ENCODE measurements at regions not wholly inside any gene's neighbourhood (a gene's known extent, or its start where the extent isn't known, plus 50 kb on each side); places are given as distances from the start of the nearest gene placed in this dataset.

DNA sequence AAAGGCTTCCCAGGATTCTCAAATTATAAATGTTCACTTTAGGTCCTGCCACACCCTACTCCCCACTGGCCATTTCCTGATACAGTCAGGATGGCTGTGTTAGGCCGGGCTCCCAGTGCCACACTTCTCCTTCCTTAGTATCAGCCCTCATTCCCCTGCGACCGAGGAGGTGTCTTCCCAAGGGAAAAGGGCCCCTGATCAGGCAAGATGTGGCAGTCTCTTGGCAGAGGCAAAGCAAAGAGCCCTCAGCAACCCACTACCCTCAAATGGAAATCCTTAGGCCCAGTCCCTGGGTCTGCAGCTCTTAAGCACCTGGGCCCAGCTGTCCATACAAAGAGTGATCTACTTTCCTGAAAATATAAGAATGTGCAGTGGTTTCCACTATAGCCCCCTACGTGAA is 96.5 kb upstream of the VASH1 start:
- no peaks in the 10 kb centered on the region for H3K36me3 ChIP-seq (ENCODE audit: control insufficient read depth in 2 of 2, insufficient read depth in 1 of 2, low read length in 2 of 2)
- CTCF ChIA-PET: no interaction called here
- no peak overlapping the region for H3K27ac ChIP-seq (ENCODE audit: extremely low read depth, low read depth, low read length)
- no peaks in the 10 kb centered on the region for H3K9me3 ChIP-seq (ENCODE audit: control insufficient read depth, insufficient read depth, low read depth, low read length)
- H3K4me1 ChIP-seq (ENCODE audit: control insufficient read depth, insufficient read depth, low read length): peaks cover 3% of the 10 kb centered on the region; the same call in 1 of the 2 replicates
- H3K4me3 ChIP-seq (ENCODE audit: low read depth, low read length): no peak overlapping the region
- TF ChIP-seq ZNF571 (tag by site-specific recombination; IDR thresholded peaks at IDR 0.05) (no peak), ZSCAN4 (tag by site-specific recombination; IDR thresholded peaks at IDR 0.05) (no peak), GLI2 (tag by site-specific recombination; IDR thresholded peaks at IDR 0.05; ENCODE audit: borderline replicate concordance, low read depth) (no peak), ZNF362 (tag by site-specific recombination; IDR thresholded peaks at IDR 0.05) (no peak), KLF7 (tag by site-specific recombination; IDR thresholded peaks at IDR 0.05; ENCODE audit: borderline replicate concordance) (no peak), ZNF174 (tag by site-specific recombination; IDR thresholded peaks at IDR 0.05) (no peak), ZNF785 (tag by site-specific recombination; IDR thresholded peaks at IDR 0.05) (no peak), ZNF146 (tag by site-specific recombination; IDR thresholded peaks at IDR 0.05) (no peak), ZNF76 (tag by site-specific recombination; IDR thresholded peaks at IDR 0.05; ENCODE audit: borderline replicate concordance, low read depth) (no peak)
- POLR2A ChIA-PET: interaction anchor here (0.6 kb wide), 2 partner anchors 678 to 1482 kb away, joined by 3 read pairs; no protein-coding TSS in a partner anchor

DNA sequence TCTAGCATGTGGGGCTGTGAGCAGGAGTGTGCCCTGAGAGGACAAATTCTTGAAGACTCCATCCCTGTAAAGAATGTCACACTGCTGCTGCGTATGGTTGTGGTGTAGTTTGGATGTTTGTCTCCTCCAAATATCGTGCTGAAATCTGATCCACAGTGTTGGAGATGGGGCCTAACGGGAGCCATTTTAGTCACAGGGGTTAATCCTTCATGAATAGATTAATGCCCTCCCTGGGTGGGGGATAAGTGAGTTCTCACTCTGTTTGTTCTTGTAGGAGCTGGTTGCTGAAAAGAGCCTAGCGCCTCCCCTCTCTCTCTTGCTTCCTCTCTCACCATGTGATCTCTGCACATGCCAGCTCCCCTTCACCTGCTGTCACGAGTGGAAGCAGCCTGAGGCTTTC is 94.5 kb upstream of the VASH1 start:
- POLR2A ChIA-PET: no interaction called here
- no peaks in the 10 kb centered on the region for H3K36me3 ChIP-seq (ENCODE audit: control insufficient read depth in 2 of 2, insufficient read depth in 1 of 2, low read length in 2 of 2)
- CTCF ChIA-PET: no interaction called here
- no peaks in the 10 kb centered on the region for H3K9me3 ChIP-seq (ENCODE audit: control insufficient read depth, insufficient read depth, low read depth, low read length)
- peaks cover 3% of the 10 kb centered on the region; the same call in 1 of the 2 replicates for H3K4me1 ChIP-seq (ENCODE audit: control insufficient read depth, insufficient read depth, low read length)
- TF ChIP-seq ZNF791 (tag by site-specific recombination; IDR thresholded peaks at IDR 0.05) (no peak), CTCF (tag by site-specific recombination; IDR thresholded peaks at IDR 0.05) (no peak)
- TF ChIP-seq, protein P1, sequence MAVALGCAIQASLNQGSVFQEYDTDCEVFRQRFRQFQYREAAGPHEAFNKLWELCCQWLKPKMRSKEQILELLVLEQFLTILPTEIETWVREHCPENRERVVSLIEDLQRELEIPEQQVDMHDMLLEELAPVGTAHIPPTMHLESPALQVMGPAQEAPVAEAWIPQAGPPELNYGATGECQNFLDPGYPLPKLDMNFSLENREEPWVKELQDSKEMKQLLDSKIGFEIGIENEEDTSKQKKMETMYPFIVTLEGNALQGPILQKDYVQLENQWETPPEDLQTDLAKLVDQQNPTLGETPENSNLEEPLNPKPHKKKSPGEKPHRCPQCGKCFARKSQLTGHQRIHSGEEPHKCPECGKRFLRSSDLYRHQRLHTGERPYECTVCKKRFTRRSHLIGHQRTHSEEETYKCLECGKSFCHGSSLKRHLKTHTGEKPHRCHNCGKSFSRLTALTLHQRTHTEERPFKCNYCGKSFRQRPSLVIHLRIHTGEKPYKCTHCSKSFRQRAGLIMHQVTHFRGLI (tag by site-specific recombination; IDR thresholded peaks at IDR 0.05): no peak
- H3K27ac ChIP-seq (ENCODE audit: extremely low read depth, low read depth, low read length): no peak overlapping the region
- H3K4me3 ChIP-seq (ENCODE audit: low read depth, low read length): no peak overlapping the region

DNA sequence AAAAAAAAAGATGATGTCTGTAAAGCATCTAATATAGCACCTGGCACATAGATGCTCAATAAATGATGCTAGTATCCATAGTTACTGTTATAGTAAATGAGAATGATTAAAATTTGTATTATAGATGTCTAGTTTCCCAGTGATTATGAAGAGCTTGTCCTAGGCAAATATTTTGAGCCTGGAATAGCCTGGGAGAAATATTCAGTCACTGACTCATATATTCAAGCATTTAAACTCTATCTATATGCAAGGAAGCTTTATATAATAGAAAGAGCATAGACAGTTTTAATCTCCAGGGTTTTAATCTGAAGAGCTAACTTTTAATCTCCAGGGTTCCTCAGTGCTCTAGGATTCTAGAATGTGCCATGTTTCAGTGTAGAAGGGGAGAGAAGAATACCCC is 91.5 kb upstream of the VASH1 start:
- no peaks in the 10 kb centered on the region for H3K9me3 ChIP-seq (ENCODE audit: control insufficient read depth, insufficient read depth, low read depth, low read length)
- H3K27ac ChIP-seq (ENCODE audit: extremely low read depth, low read depth, low read length): no peak overlapping the region
- H3K4me1 ChIP-seq (ENCODE audit: control insufficient read depth, insufficient read depth, low read length): peaks cover 3% of the 10 kb centered on the region; the same call in 1 of the 2 replicates
- ChIA-PET CTCF (interaction anchor here (0.6 kb wide), 1 partner anchor 424 kb away, joined by 3 read pairs; no protein-coding TSS in a partner anchor), POLR2A (no interaction called here)
- no peak overlapping the region for H3K4me3 ChIP-seq (ENCODE audit: low read depth, low read length)
- H3K36me3 ChIP-seq (ENCODE audit: control insufficient read depth in 2 of 2, insufficient read depth in 1 of 2, low read length in 2 of 2): no peaks in the 10 kb centered on the region
- TF ChIP-seq IKZF3 (tag by site-specific recombination; IDR thresholded peaks at IDR 0.05): no peak
- no peak for TF ChIP-seq ZNF501 (tag by site-specific recombination; IDR thresholded peaks at IDR 0.05)
- TF ChIP-seq ZNF133 (tag by site-specific recombination; IDR thresholded peaks at IDR 0.05): no peak
- no peak for TF ChIP-seq KLF7 (tag by site-specific recombination; IDR thresholded peaks at IDR 0.05; ENCODE audit: borderline replicate concordance)
- no peak for TF ChIP-seq ZBTB10 (tag by site-specific recombination; IDR thresholded peaks at IDR 0.05)
- TF ChIP-seq ZBTB48 (tag by site-specific recombination; IDR thresholded peaks at IDR 0.05): no peak
- TF ChIP-seq BCL11A (tag by site-specific recombination; IDR thresholded peaks at IDR 0.05; ENCODE audit: low read depth): no peak
- no peak for TF ChIP-seq ZNF658 (tag by site-specific recombination; IDR thresholded peaks at IDR 0.05)
- no peak for TF ChIP-seq ZNF585B (tag by site-specific recombination; IDR thresholded peaks at IDR 0.05)
- TF ChIP-seq ZXDB (tag by site-specific recombination; IDR thresholded peaks at IDR 0.05): no peak
- no peak for TF ChIP-seq SETDB1 (IDR thresholded peaks at IDR 0.05; ENCODE audit: insufficient read length, low read length)
- no peak for TF ChIP-seq ZNF660 (tag by site-specific recombination; IDR thresholded peaks at IDR 0.05)
